OCI-LY1 (cell line): ENCODE measurements at regions not wholly inside any gene's neighbourhood (a gene's known extent, or its start where the extent isn't known, plus 50 kb on each side); places are given as distances from the start of the nearest gene placed in this dataset.

Source experiments
- EZH2 ChIP-seq: fragments of 200-600 bp; sonication (generic), shearing (Covaris generic); IDR thresholded peaks from 2 replicates; pipeline ENCODE4 v1.8.0; 2017; ENCODE audit warnings: borderline replicate concordance, mixed run types, mild to moderate bottlenecking, antibody characterized with exemption, low read length, moderate library complexity, mixed read lengths
- TF ChIP-seq, protein P1 (sequence below): fragments of 200-600 bp; sonication (generic), shearing (Covaris generic); IDR thresholded peaks from 2 replicates; pipeline ENCODE4 v1.5.1; 2017; ENCODE audit warnings: mild to moderate bottlenecking, antibody characterized with exemption, low read length, moderate library complexity, mixed read lengths

DNA sequence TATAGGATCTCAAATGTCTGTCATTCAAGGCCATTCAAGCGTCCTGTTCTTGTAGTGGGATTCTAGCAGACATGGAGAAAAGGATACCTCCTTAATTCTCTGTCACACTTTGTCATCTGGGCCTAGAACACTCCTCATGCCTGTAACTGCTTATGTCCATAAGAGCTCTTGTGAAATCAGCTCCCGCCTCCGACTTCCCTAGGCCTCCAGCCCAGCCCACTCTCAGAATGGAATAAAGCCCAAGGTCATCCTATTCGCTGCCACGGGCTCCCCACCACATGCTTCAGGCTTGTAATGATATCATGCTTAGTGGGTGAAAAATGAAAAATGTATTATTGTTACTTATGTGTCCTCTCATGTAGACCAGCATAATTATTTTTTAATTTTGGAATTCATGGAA, 632.5 kb downstream of the ISL1 start:
- TF ChIP-seq, protein P1, sequence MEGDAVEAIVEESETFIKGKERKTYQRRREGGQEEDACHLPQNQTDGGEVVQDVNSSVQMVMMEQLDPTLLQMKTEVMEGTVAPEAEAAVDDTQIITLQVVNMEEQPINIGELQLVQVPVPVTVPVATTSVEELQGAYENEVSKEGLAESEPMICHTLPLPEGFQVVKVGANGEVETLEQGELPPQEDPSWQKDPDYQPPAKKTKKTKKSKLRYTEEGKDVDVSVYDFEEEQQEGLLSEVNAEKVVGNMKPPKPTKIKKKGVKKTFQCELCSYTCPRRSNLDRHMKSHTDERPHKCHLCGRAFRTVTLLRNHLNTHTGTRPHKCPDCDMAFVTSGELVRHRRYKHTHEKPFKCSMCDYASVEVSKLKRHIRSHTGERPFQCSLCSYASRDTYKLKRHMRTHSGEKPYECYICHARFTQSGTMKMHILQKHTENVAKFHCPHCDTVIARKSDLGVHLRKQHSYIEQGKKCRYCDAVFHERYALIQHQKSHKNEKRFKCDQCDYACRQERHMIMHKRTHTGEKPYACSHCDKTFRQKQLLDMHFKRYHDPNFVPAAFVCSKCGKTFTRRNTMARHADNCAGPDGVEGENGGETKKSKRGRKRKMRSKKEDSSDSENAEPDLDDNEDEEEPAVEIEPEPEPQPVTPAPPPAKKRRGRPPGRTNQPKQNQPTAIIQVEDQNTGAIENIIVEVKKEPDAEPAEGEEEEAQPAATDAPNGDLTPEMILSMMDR = no peak
- TF ChIP-seq EZH2 = no peak
